Activated CD4-positive, alpha-beta T cell treated with anti-CD3 and anti-CD28 coated beads, Interleukin-2, amount 50 U/mL, for 4 hours (primary cell): ENCODE measurements at regions not wholly inside any gene's neighbourhood (a gene's known extent, or its start where the extent isn't known, plus 50 kb on each side); places are given as distances from the start of the nearest gene placed in this dataset.

ENCODE experiments used
- DNase-seq, 2 experiments: peaks; one replicate each; pipeline ENCODE4 v3.0.0-alpha.2; 2020

- peak in 1 of 2 experiments; percentile 9 for DNase-seq
Measured at GRCh38 chr3:56862352-56863062, 60.8 kb upstream of the ARHGEF3 start.

- DNase-seq: no peak
Measured at GRCh38 chr3:56861511-56861910, 59.8 kb upstream of the ARHGEF3 start.

GRCh38 chr3:56860939-56861338, 59.2 kb upstream of the ARHGEF3 start:
- DNase-seq: no peak

GRCh38 chr3:56860351-56860750, 58.6 kb upstream of the ARHGEF3 start:
- DNase-seq: no peak

GRCh38 chr3:56858331-56858730, 56.6 kb upstream of the ARHGEF3 start:
- no peak for DNase-seq

GRCh38 chr3:56857178-56857577, 55.4 kb upstream of the ARHGEF3 start:
- no peak for DNase-seq

GRCh38 chr3:56856752-56857151, 55.0 kb upstream of the ARHGEF3 start:
- no peak for DNase-seq

GRCh38 chr3:56855856-56856512, 54.2 kb upstream of the ARHGEF3 start:
- DNase-seq: peak in 1 of 2 experiments; percentile 6

- DNase-seq: no peak
Measured at GRCh38 chr3:56854856-56855611, 53.3 kb upstream of the ARHGEF3 start.

- DNase-seq: no peak
Measured at GRCh38 chr3:56851966-56852884, 50.5 kb upstream of the ARHGEF3 start.
